Activated CD8-positive, alpha-beta T cell treated with anti-CD3 and anti-CD28 coated beads for 36 hours (primary cell): ENCODE measurements at regions not wholly inside any gene's neighbourhood (a gene's known extent, or its start where the extent isn't known, plus 50 kb on each side); places are given as distances from the start of the nearest gene placed in this dataset.
"Not testable (repeated sequence)": the region's sequence is repeated elsewhere in the genome, so short reads cannot be mapped to it uniquely, and the experiment has no call there.

ENCODE experiments used
- ATAC-seq: fragments of 200-7000 bp; cut with Tn5 transposase; one replicate; pipeline ENCODE4 v1.10.0; 2021; ENCODE audit warnings: mild to moderate bottlenecking, moderate library complexity
- CTCF ChIA-PET: fragments of 350-600 bp; sonication (Branson Sonifier 250); formaldehyde crosslinking; loops from one replicate; lab custom pipeline; 2021; ENCODE audit warnings: antibody characterized with exemption; lab: Charles Lee
- POLR2A ChIA-PET: fragments of 350-600 bp; sonication (Branson Sonifier 250); formaldehyde crosslinking; loops from one replicate; lab custom pipeline; 2021; ENCODE audit warnings: antibody characterized with exemption; lab: Charles Lee
- DNase-seq: peaks from one replicate; pipeline ENCODE4 v3.0.0-alpha.2; 2020
- H3K27ac Mint-ChIP-seq: one replicate; pipeline ENCODE4 v1.8.0; 2021; ENCODE audit warnings: mild to moderate bottlenecking, mixed read lengths
- H3K27me3 Mint-ChIP-seq: one replicate; pipeline ENCODE4 v1.8.0; 2021; ENCODE audit warnings: mixed read lengths
- H3K36me3 Mint-ChIP-seq: one replicate; pipeline ENCODE4 v1.8.0; 2021; ENCODE audit warnings: low read depth, mixed read lengths
- H3K4me1 Mint-ChIP-seq: one replicate; pipeline ENCODE4 v1.8.0; 2021; ENCODE audit warnings: low read depth, mixed read lengths
- H3K4me3 Mint-ChIP-seq: one replicate; pipeline ENCODE4 v1.8.0; 2021; ENCODE audit warnings: mild to moderate bottlenecking, moderate library complexity, mixed read lengths
- H3K9me3 Mint-ChIP-seq: one replicate; pipeline ENCODE4 v1.8.0; 2021; ENCODE audit warnings: mixed read lengths
- CTCF ChIP-seq: fragments of 200-600 bp; IDR thresholded peaks from one replicate; pipeline ENCODE4 v1.8.0; 2022; ENCODE audit warnings: antibody characterized with exemption, mild to moderate bottlenecking
- intact Hi-C: fragments of 100-400 bp; cut with micrococcal nuclease; formaldehyde crosslinking; loops from one replicate; pipeline ENCODE4 v1.10.0; 2022

DNA sequence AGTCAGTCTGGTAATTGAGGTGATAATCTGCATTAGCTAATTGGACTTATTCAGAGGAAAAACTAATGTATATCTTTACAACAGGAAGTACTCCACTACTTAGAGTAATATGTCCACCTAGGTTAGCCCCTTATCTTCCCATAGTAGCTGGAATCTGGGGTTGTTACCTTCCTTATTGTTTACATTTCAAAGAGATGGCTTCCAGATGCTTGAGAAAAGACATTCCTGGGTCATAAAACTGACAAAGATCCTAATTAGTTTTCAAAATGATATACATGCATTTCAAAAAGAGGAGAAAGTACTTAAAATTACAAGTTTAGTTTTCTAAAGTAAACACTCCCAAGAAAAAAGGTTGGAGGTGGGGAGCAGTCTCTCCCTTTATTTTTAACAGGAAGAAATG is 78.1 kb downstream of the RPL10L start:
- Mint-ChIP-seq H3K4me3 (no peak overlapping the region), H3K9me3 (peaks cover 8% of the 10 kb centered on the region), H3K36me3 (no peaks in the 10 kb centered on the region), H3K4me1 (no peaks in the 10 kb centered on the region), H3K27ac (no peak overlapping the region), H3K27me3 (no peaks in the 10 kb centered on the region)
- no peak for TF ChIP-seq CTCF
- ChIA-PET POLR2A (no interaction called here), CTCF (no interaction called here)
- intact Hi-C loops = no loop called here
- no peak for ATAC-seq
- no peak for DNase-seq

DNA sequence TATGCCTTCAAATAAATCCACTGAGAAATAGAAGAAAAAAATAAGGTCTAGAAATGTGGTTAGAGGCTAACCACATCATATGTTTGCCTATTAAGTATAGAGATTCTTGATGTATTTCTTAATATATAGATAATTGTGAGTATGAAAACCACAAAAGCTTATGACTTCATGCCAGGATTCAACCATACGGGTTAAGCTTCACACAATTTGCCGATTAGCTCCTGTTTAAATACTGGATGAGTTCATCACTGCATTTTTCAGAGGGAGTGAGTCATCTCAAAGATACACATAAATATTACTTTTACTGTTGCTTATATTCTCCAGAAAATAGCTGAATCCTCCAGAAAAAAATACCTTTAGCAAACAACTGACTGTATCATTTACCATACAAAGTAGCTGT is 79.6 kb downstream of the RPL10L start:
- Mint-ChIP-seq H3K36me3 (no peaks in the 10 kb centered on the region), H3K27ac (no peak overlapping the region), H3K27me3 (no peaks in the 10 kb centered on the region), H3K4me1 (no peaks in the 10 kb centered on the region), H3K4me3 (no peak overlapping the region), H3K9me3 (peaks cover 6% of the 10 kb centered on the region)
- ChIA-PET CTCF (interaction anchor here (0.7 kb wide), 1 partner anchor 81 kb away, joined by 3 read pairs; no protein-coding TSS in a partner anchor), POLR2A (no interaction called here)
- TF ChIP-seq CTCF = no peak
- intact Hi-C loops = no loop called here
- DNase-seq (no peak), ATAC-seq (no peak)

DNA sequence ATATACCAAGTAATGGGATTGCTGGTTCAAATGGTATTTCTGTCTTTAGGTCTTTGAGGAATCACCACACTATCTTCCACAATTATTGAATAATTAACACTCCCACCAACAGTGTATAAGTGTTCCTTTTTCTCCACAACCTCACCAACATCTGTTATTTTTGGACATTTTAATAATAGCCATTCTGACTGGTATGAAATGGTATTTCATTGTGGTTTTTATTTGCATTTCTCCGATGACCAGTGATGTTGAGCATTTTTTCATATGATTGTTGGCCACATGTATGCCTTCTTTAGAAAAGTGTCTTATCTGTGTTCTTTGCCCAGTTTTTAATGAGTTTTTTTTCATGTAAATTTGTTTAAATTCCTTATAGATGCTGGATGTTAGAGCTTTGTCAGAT is 83.4 kb downstream of the RPL10L start:
- ATAC-seq, H3K27ac Mint-ChIP-seq, H3K4me1 Mint-ChIP-seq, H3K36me3 Mint-ChIP-seq, intact Hi-C loops, H3K9me3 Mint-ChIP-seq, H3K27me3 Mint-ChIP-seq, H3K4me3 Mint-ChIP-seq, CTCF ChIA-PET, DNase-seq: not testable (repeated sequence)
- POLR2A ChIA-PET = interaction anchor here (0.7 kb wide), 1 partner anchor 492 kb away, joined by 3 read pairs; no protein-coding TSS in a partner anchor

GRCh38 chr14:46550836-46551235 is 100.7 kb downstream of the RPL10L start:
- no peak for ATAC-seq
- no peaks in the 10 kb centered on the region for H3K27me3 Mint-ChIP-seq
- no peak overlapping the region for H3K4me3 Mint-ChIP-seq
- peaks cover 8% of the 10 kb centered on the region for H3K9me3 Mint-ChIP-seq
- H3K4me1 Mint-ChIP-seq = no peaks in the 10 kb centered on the region
- DNase-seq = no peak
- intact Hi-C loops = no loop called here
- H3K27ac Mint-ChIP-seq = no peak overlapping the region
- TF ChIP-seq CTCF = no peak
- ChIA-PET POLR2A (no interaction called here), CTCF (no interaction called here)
- H3K36me3 Mint-ChIP-seq = no peaks in the 10 kb centered on the region

DNA sequence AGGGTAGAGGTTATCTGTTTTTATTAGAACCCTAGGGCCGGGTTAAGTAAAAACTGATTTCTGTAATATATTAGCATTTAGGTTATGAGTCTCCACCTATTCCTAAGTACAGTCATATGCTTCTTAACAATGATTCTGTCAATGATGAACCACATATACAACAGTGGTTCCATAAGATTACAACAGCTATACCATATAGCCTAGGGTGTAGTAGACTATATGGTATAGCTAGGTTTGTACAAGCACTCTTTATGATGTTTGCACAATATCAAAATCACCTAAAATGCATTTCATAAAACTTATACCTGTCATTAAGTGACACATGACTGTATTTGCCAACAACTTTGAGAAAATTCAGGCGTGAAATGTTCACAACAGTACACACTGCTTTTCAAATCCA is 110.6 kb downstream of the RPL10L start:
- Mint-ChIP-seq H3K9me3 (peaks cover 6% of the 10 kb centered on the region), H3K4me3 (no peak overlapping the region), H3K27me3 (no peaks in the 10 kb centered on the region), H3K36me3 (no peaks in the 10 kb centered on the region), H3K27ac (no peak overlapping the region), H3K4me1 (no peaks in the 10 kb centered on the region)
- no peak for TF ChIP-seq CTCF
- ChIA-PET POLR2A (no interaction called here), CTCF (no interaction called here)
- intact Hi-C loops = no loop called here
- DNase-seq (no peak), ATAC-seq (no peak)

GRCh38 chr14:46519121-46519520 is 132.5 kb downstream of the RPL10L start:
- ATAC-seq = no peak
- no peaks in the 10 kb centered on the region for H3K36me3 Mint-ChIP-seq
- CTCF ChIA-PET = no interaction called here
- H3K4me3 Mint-ChIP-seq = no peak overlapping the region
- DNase-seq = no peak
- intact Hi-C loops = no loop called here
- H3K27ac Mint-ChIP-seq = no peak overlapping the region
- no peaks in the 10 kb centered on the region for H3K27me3 Mint-ChIP-seq
- H3K9me3 Mint-ChIP-seq = peaks cover 4% of the 10 kb centered on the region
- no peak for TF ChIP-seq CTCF
- no peaks in the 10 kb centered on the region for H3K4me1 Mint-ChIP-seq
- POLR2A ChIA-PET = no interaction called here

DNA sequence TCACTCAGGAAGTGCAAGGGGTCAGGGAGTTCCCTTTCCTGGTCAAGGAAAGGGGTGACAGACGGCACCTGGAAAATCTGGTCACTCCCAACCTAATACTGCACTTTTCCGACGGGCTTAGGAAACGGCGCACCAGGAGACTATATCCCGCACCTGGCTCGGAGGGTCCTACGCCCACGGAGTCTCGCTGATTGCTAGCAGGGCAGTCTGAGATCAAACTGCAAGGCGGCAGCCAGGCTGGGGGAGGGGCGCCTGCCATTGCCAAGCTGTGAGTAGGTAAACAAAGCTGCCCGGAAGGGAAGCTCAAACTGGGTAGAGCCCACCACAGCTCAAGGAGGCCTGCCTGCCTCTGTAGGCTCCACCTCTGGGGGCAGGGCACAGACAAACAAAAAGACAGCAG is 142.8 kb downstream of the RPL10L start:
- DNase-seq, H3K27me3 Mint-ChIP-seq, H3K27ac Mint-ChIP-seq, H3K4me1 Mint-ChIP-seq, H3K36me3 Mint-ChIP-seq, H3K4me3 Mint-ChIP-seq, CTCF ChIA-PET, H3K9me3 Mint-ChIP-seq, ATAC-seq, POLR2A ChIA-PET, intact Hi-C loops: not testable (repeated sequence)
